ENCODE measurements at regions not wholly inside any gene's neighbourhood (a gene's known extent, or its start where the extent isn't known, plus 50 kb on each side); places are given as distances from the start of the nearest gene placed in this dataset.
A peak's percentile ranks its signal among the peaks of the same experiment; 100 is the strongest.

- DNase-seq (ENCODE audit: low spot score) (no peak), ATAC-seq (ENCODE audit: low FRiP score) (peak; percentile 54)
- TF ChIP-seq CTCF (IDR thresholded peaks at IDR 0.05), result no peak
Measured at GRCh38 chr13:80924596-80924995, 583.7 kb upstream of the SPRY2 start.

GRCh38 chr13:80923907-80924306 is 583.0 kb upstream of the SPRY2 start:
- ATAC-seq (ENCODE audit: low FRiP score) (no peak), DNase-seq (ENCODE audit: low spot score) (no peak)
- TF ChIP-seq CTCF (IDR thresholded peaks at IDR 0.05), result no peak

- TF ChIP-seq CTCF (IDR thresholded peaks at IDR 0.05), result no peak
- ATAC-seq (ENCODE audit: low FRiP score), result no peak
- no peak for DNase-seq (ENCODE audit: low spot score)
Measured at GRCh38 chr13:80921971-80922370, 581.0 kb upstream of the SPRY2 start.

- ATAC-seq (ENCODE audit: low FRiP score) (no peak), DNase-seq (ENCODE audit: low spot score) (no peak)
- TF ChIP-seq CTCF (IDR thresholded peaks at IDR 0.05), result no peak
Measured at GRCh38 chr13:80921541-80921940, 580.6 kb upstream of the SPRY2 start.

- ATAC-seq (ENCODE audit: low FRiP score) (no peak), DNase-seq (ENCODE audit: low spot score) (no peak)
- TF ChIP-seq CTCF (IDR thresholded peaks at IDR 0.05), result no peak
Measured at GRCh38 chr13:80906860-80907259, 565.9 kb upstream of the SPRY2 start.

- no peak for DNase-seq (ENCODE audit: low spot score)
- no peak for TF ChIP-seq CTCF (IDR thresholded peaks at IDR 0.05)
- no peak for ATAC-seq (ENCODE audit: low FRiP score)
Measured at GRCh38 chr13:80904386-80904785, 563.5 kb upstream of the SPRY2 start.

- DNase-seq (ENCODE audit: low spot score) (no peak), ATAC-seq (ENCODE audit: low FRiP score) (no peak)
- TF ChIP-seq CTCF (IDR thresholded peaks at IDR 0.05), result no peak
Measured at GRCh38 chr13:80903911-80904310, 563.0 kb upstream of the SPRY2 start.

Data from omental fat pad (tissue), 3 donors.